ENCODE measurements at regions not wholly inside any gene's neighbourhood (a gene's known extent, or its start where the extent isn't known, plus 50 kb on each side); places are given as distances from the start of the nearest gene placed in this dataset.

DNA sequence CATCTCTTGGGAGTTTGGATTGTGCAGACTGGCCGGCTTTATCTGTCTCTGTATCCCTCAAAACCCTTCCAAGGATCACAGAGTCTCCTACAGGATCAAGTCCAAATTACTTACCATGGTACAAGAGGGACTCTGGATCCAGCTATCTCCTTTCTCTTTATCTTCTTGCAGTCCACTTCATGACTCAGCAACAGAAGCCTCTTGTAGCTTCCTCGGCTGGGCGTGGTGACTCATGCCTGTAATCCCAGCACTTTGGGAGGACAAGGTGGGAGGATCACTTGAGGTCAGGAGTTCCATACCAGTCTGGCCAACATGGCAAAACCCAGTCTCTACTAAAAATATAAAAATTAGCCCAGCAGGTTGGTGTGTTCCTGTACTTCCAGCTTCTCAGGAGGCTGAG is 189.7 kb downstream of the BCAT1 start:
- no peak overlapping the region for H3K9ac ChIP-seq (ENCODE audit: low read length)
- H2AFZ ChIP-seq (ENCODE audit: low read length), result no peak overlapping the region
- no peaks in the 10 kb centered on the region for H3K79me2 ChIP-seq (ENCODE audit: low read length)
- H3K27me3 ChIP-seq (ENCODE audit: low read length), result no peaks in the 10 kb centered on the region
- H3K9me3 ChIP-seq (ENCODE audit: low read length), result no peaks in the 10 kb centered on the region
- H4K20me1 ChIP-seq (ENCODE audit: insufficient read depth, low read depth, low read length), result no peaks in the 10 kb centered on the region
- no peaks in the 10 kb centered on the region for H3K9me2 ChIP-seq (replicated peaks; ENCODE audit: insufficient read depth, low read length)
- no peak overlapping the region for H3K27ac ChIP-seq (ENCODE audit: low read length)
- no peak overlapping the region for H3K4me2 ChIP-seq (ENCODE audit: low read depth, low read length, poor library complexity, severe bottlenecking)
- no peak overlapping the region for H3K4me3 ChIP-seq (ENCODE audit: low read length)
- no peaks in the 10 kb centered on the region for H3K36me3 ChIP-seq (ENCODE audit: insufficient read depth, low read length)
- no peak for DNase-seq
- H3K4me1 ChIP-seq (ENCODE audit: low read length), result no peaks in the 10 kb centered on the region

DNA sequence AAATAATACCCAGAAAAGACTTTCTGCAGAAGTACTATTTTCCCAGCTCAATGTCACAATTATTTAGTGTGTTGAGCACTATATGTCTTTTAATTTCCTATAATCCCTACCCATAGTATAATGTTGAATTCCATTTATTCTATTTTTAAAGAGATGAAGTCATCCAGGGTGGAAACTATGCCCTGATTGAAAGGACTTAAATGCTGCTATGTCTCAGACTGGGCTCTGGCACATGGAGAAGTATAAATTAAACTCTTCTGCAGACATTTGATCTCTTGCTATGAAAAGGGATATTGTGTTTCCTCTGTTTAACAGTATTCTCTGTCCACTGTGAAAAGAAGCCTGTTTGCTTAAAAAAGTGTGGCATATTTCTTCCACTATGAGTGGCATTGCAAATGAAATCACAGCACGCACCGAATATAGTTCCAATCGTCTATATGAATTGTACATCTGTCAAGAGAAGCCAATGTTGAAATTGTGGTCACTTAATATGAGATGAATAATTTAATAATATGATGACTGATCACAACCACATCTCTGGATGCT is 192.3 kb downstream of the BCAT1 start:
- Histone ChIP-seq H4K20me1 (ENCODE audit: insufficient read depth, low read depth, low read length) (no peaks in the 10 kb centered on the region), H3K4me1 (ENCODE audit: low read length) (no peaks in the 10 kb centered on the region), H3K27me3 (ENCODE audit: low read length) (no peaks in the 10 kb centered on the region), H3K4me3 (ENCODE audit: low read length) (no peak overlapping the region), H3K36me3 (ENCODE audit: insufficient read depth, low read length) (no peaks in the 10 kb centered on the region), H3K4me2 (ENCODE audit: low read depth, low read length, poor library complexity, severe bottlenecking) (no peak overlapping the region), H3K9me2 (replicated peaks; ENCODE audit: insufficient read depth, low read length) (no peaks in the 10 kb centered on the region), H2AFZ (ENCODE audit: low read length) (no peak overlapping the region), H3K9ac (ENCODE audit: low read length) (no peak overlapping the region), H3K27ac (ENCODE audit: low read length) (no peak overlapping the region), H3K79me2 (ENCODE audit: low read length) (no peaks in the 10 kb centered on the region), H3K9me3 (ENCODE audit: low read length) (no peaks in the 10 kb centered on the region)
- no peak for DNase-seq

DNA sequence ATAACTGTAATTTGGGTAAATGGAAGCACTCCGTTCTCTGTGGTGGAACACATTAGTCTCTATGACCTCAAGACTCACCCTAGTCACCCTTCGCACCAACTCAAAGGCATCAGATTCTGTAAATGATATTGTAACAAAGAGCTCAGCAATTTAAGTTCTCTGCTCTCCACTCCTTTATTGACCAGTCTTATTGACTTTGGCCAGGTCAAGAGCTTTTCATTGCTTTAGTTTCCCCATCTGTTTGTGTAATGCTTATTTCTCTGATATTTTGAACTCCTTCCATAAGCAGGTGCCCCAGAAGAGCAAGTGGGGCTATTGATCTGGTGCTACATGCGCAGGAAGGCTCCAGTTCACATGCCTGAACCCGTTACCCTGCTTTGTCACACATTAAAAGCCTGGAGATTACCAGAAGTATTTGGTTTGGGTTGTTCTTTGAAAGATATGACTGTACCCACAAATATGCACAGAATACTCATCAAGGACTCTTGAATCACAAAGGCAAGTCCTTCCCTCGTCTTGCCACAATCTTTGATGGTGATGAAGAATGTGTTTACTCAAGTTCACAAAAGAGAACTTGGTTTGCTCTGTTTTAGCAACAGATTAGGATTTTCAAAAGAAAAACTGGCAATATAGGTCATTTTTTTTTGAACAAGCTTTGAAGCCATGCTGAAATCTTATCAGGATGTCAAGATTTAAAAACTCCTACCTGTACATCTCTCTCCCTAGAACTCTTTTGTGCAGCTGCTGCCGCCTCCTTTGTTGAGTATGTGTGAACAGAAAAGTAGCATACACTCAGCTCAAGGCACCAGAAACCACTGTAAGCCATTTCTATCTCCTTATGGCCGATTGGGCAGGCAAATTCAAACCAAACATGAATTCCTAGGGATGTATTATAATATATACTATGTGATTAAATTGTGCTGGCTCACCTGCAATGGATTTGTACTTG is 193.9 kb downstream of the BCAT1 start:
- Histone ChIP-seq H3K27ac (ENCODE audit: low read length) (no peak overlapping the region), H3K4me2 (ENCODE audit: low read depth, low read length, poor library complexity, severe bottlenecking) (no peak overlapping the region), H3K9ac (ENCODE audit: low read length) (no peak overlapping the region), H3K4me1 (ENCODE audit: low read length) (no peaks in the 10 kb centered on the region), H3K9me3 (ENCODE audit: low read length) (no peaks in the 10 kb centered on the region), H3K79me2 (ENCODE audit: low read length) (no peaks in the 10 kb centered on the region), H3K9me2 (replicated peaks; ENCODE audit: insufficient read depth, low read length) (no peaks in the 10 kb centered on the region), H3K4me3 (ENCODE audit: low read length) (no peak overlapping the region), H2AFZ (ENCODE audit: low read length) (no peak overlapping the region), H3K36me3 (ENCODE audit: insufficient read depth, low read length) (no peaks in the 10 kb centered on the region), H3K27me3 (ENCODE audit: low read length) (no peaks in the 10 kb centered on the region), H4K20me1 (ENCODE audit: insufficient read depth, low read depth, low read length) (no peaks in the 10 kb centered on the region)
- no peak for DNase-seq

DNA sequence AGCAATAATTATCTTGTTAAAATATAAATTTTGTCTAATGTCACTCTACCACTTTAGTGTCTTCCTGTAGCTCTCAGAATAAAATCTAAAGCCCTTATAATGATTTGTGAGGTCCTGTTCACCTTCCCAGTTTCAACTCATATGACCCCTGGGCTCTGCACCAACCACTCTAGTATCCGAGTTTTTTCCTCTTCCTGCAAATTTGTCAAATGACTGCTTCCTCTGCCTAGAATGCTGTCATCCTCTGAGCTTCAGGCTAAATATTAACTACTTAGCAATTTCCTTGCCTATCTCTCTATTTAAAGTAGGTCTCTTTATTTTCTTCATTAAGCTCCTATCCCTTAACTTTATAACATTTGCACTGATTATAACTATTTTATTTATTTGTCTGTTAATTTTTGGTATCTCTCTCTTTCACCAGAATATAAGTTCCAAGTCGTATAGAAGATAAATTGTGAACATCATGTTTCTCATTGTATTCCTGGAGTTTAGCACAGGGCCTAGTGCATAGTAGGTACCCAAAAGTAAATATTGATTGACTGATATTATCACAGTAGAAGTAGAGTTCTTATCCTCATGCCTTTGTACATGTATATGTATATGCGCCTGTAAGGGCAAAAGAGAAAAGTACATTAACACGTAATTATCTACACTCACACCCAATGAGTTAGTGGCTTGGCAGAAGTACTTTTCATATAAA is 196.0 kb downstream of the BCAT1 start:
- no peaks in the 10 kb centered on the region for H3K9me2 ChIP-seq (replicated peaks; ENCODE audit: insufficient read depth, low read length)
- no peak overlapping the region for H3K9ac ChIP-seq (ENCODE audit: low read length)
- no peaks in the 10 kb centered on the region for H3K27me3 ChIP-seq (ENCODE audit: low read length)
- no peaks in the 10 kb centered on the region for H4K20me1 ChIP-seq (ENCODE audit: insufficient read depth, low read depth, low read length)
- H3K4me1 ChIP-seq (ENCODE audit: low read length), result no peaks in the 10 kb centered on the region
- no peak overlapping the region for H3K4me2 ChIP-seq (ENCODE audit: low read depth, low read length, poor library complexity, severe bottlenecking)
- DNase-seq, result no peak
- no peaks in the 10 kb centered on the region for H3K9me3 ChIP-seq (ENCODE audit: low read length)
- H3K36me3 ChIP-seq (ENCODE audit: insufficient read depth, low read length), result no peaks in the 10 kb centered on the region
- no peak overlapping the region for H3K27ac ChIP-seq (ENCODE audit: low read length)
- no peak overlapping the region for H3K4me3 ChIP-seq (ENCODE audit: low read length)
- no peaks in the 10 kb centered on the region for H3K79me2 ChIP-seq (ENCODE audit: low read length)
- H2AFZ ChIP-seq (ENCODE audit: low read length), result no peak overlapping the region

DNA sequence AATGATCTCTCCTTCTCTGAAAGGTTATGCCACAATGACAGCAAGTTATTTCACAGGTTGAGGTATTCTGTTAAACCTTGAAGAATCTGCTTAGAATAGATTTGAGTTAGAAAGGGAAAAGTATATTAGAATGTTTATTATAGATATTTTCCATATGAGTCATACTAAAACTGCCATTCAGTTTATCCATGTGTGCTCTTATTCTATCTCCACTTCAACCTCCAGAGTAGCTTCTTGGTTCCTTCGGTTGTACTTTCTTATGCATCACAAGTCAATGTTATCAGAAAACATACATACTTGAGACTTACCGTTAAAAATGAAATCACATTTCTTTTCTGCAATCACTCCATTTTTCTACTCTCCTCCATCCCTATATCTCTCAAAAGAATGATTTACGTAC is 197.7 kb downstream of the BCAT1 start:
- Histone ChIP-seq H3K79me2 (ENCODE audit: low read length) (no peaks in the 10 kb centered on the region), H3K27me3 (ENCODE audit: low read length) (no peaks in the 10 kb centered on the region), H3K27ac (ENCODE audit: low read length) (no peak overlapping the region), H3K9ac (ENCODE audit: low read length) (no peak overlapping the region), H3K36me3 (ENCODE audit: insufficient read depth, low read length) (no peaks in the 10 kb centered on the region), H3K4me2 (ENCODE audit: low read depth, low read length, poor library complexity, severe bottlenecking) (no peak overlapping the region), H3K9me2 (replicated peaks; ENCODE audit: insufficient read depth, low read length) (no peaks in the 10 kb centered on the region), H2AFZ (ENCODE audit: low read length) (no peak overlapping the region), H3K4me3 (ENCODE audit: low read length) (no peak overlapping the region), H3K9me3 (ENCODE audit: low read length) (no peaks in the 10 kb centered on the region), H3K4me1 (ENCODE audit: low read length) (no peaks in the 10 kb centered on the region), H4K20me1 (ENCODE audit: insufficient read depth, low read depth, low read length) (no peaks in the 10 kb centered on the region)
- no peak for DNase-seq

DNA sequence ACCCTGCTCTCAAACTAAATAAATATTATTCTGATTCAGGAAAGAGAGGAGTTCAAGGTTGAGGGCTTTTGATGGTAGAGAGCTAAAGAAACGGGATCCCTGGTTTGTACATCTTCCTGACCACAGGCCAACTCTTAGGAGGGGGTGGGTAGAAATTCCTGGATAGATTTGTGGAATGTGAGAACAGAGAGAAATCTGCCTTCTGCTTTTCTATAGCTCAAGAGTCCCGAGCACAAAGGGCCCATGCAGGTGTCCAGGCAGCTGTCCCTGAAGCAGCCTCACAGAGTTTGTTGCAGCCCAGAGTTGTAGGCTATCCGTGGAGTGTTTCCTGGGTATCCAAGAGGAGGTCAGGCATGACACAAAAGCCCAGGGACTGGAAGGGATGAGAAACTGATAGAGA is 198.6 kb downstream of the BCAT1 start:
- no peak overlapping the region for H2AFZ ChIP-seq (ENCODE audit: low read length)
- H3K36me3 ChIP-seq (ENCODE audit: insufficient read depth, low read length), result no peaks in the 10 kb centered on the region
- no peaks in the 10 kb centered on the region for H3K27me3 ChIP-seq (ENCODE audit: low read length)
- no peak overlapping the region for H3K4me2 ChIP-seq (ENCODE audit: low read depth, low read length, poor library complexity, severe bottlenecking)
- no peaks in the 10 kb centered on the region for H3K79me2 ChIP-seq (ENCODE audit: low read length)
- no peaks in the 10 kb centered on the region for H3K4me1 ChIP-seq (ENCODE audit: low read length)
- no peaks in the 10 kb centered on the region for H3K9me2 ChIP-seq (replicated peaks; ENCODE audit: insufficient read depth, low read length)
- H3K9ac ChIP-seq (ENCODE audit: low read length), result no peak overlapping the region
- no peaks in the 10 kb centered on the region for H4K20me1 ChIP-seq (ENCODE audit: insufficient read depth, low read depth, low read length)
- no peak for DNase-seq
- H3K27ac ChIP-seq (ENCODE audit: low read length), result no peak overlapping the region
- H3K4me3 ChIP-seq (ENCODE audit: low read length), result no peak overlapping the region
- no peaks in the 10 kb centered on the region for H3K9me3 ChIP-seq (ENCODE audit: low read length)

DNA sequence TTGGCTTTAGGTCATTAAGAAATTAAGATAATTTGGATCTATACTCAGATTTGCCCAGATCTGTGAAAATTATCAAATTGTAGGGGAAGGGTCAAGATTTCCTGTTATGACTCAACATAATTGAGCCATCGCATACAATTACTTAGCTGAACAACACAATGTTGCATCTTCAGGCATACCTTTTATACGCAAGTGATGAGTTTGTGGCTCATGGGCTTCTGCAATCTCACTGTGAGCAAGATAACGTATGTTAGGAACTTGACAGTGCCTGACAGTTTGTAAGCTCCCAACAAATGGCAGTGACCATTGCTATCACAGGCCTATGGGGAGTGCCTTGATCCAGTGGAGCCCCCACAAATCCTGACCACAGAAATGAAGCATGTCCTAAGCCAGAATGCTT is 199.7 kb downstream of the BCAT1 start:
- Histone ChIP-seq H3K4me2 (ENCODE audit: low read depth, low read length, poor library complexity, severe bottlenecking) (no peak overlapping the region), H3K4me1 (ENCODE audit: low read length) (no peaks in the 10 kb centered on the region), H3K4me3 (ENCODE audit: low read length) (no peak overlapping the region), H4K20me1 (ENCODE audit: insufficient read depth, low read depth, low read length) (no peaks in the 10 kb centered on the region), H2AFZ (ENCODE audit: low read length) (no peak overlapping the region), H3K9ac (ENCODE audit: low read length) (no peak overlapping the region), H3K9me3 (ENCODE audit: low read length) (no peaks in the 10 kb centered on the region), H3K9me2 (replicated peaks; ENCODE audit: insufficient read depth, low read length) (no peaks in the 10 kb centered on the region), H3K36me3 (ENCODE audit: insufficient read depth, low read length) (no peaks in the 10 kb centered on the region), H3K27ac (ENCODE audit: low read length) (no peak overlapping the region), H3K27me3 (ENCODE audit: low read length) (no peaks in the 10 kb centered on the region), H3K79me2 (ENCODE audit: low read length) (no peaks in the 10 kb centered on the region)
- no peak for DNase-seq

DNA sequence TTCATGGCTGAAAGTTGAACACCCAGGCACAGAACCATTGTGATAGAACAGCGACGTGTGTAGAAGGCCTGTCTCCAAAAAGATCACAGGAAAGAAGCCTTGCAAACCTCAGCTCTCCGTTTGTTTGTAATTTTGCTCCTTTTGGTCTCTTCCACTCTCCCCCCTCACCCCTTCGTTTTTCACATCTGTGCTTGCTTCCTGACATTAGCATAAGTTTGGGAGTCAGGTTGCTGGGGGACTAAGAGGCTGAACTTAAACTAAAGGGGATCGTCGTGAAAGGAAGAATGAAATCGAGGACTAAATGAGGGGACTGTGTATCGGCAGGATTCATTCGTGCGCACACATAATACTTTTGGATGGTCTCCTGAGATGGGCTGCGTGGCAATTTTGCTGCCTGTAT is 200.6 kb downstream of the BCAT1 start:
- Histone ChIP-seq H3K9me3 (ENCODE audit: low read length) (no peaks in the 10 kb centered on the region), H3K79me2 (ENCODE audit: low read length) (no peaks in the 10 kb centered on the region), H3K4me3 (ENCODE audit: low read length) (no peak overlapping the region), H3K9ac (ENCODE audit: low read length) (no peak overlapping the region), H4K20me1 (ENCODE audit: insufficient read depth, low read depth, low read length) (no peaks in the 10 kb centered on the region), H3K36me3 (ENCODE audit: insufficient read depth, low read length) (no peaks in the 10 kb centered on the region), H3K27ac (ENCODE audit: low read length) (no peak overlapping the region), H2AFZ (ENCODE audit: low read length) (no peak overlapping the region), H3K27me3 (ENCODE audit: low read length) (no peaks in the 10 kb centered on the region), H3K4me1 (ENCODE audit: low read length) (no peaks in the 10 kb centered on the region), H3K4me2 (ENCODE audit: low read depth, low read length, poor library complexity, severe bottlenecking) (no peak overlapping the region), H3K9me2 (replicated peaks; ENCODE audit: insufficient read depth, low read length) (no peaks in the 10 kb centered on the region)
- no peak for DNase-seq
